Transverse colon (tissue), 3 donors: ENCODE measurements at regions not wholly inside any gene's neighbourhood (a gene's known extent, or its start where the extent isn't known, plus 50 kb on each side); places are given as distances from the start of the nearest gene placed in this dataset.

Experiments used
- CTCF ChIP-seq, 5 experiments: fragments of 200-600 bp in 3 of 5; fragments of 450-650 bp in 2 of 5; sonication (generic) in 3 of 5; IDR thresholded peaks; 1 replicate in 2 of 5; 2 replicates in 3 of 5; pipeline ENCODE4 v1.5.1; 2016 to 2017; ENCODE audit warnings: antibody characterized with exemption in 5 of 5, inconsistent platforms in 3 of 5, mild to moderate bottlenecking in 2 of 5, moderate library complexity in 1 of 5
- EP300 ChIP-seq: sonication (generic); formaldehyde crosslinking; IDR thresholded peaks from one replicate; pipeline ENCODE4 v1.6.1; 2017; ENCODE audit warnings: antibody characterized with exemption, low read depth
- POLR2A ChIP-seq: fragments of 450-650 bp; IDR thresholded peaks from one replicate; pipeline ENCODE4 v1.6.1; 2016; ENCODE audit warnings: antibody characterized with exemption, mild to moderate bottlenecking, moderate library complexity

GRCh38 chr1:188096521-188096920 is 1267.8 kb downstream of the PLA2G4A start:
- TF ChIP-seq CTCF (IDR thresholded peaks at IDR 0.05) (no peak), POLR2A (no peak), EP300 (no peak)
